NCI-H146 (cell line): ENCODE measurements at regions not wholly inside any gene's neighbourhood (a gene's known extent, or its start where the extent isn't known, plus 50 kb on each side); places are given as distances from the start of the nearest gene placed in this dataset.

Source experiments
- DNase-seq: peaks from one replicate; lab custom pipeline; 2025; lab: John Stamatoyannopoulos, UW

GRCh38 chr6:133184798-133185372 is 56.3 kb upstream of the EYA4 start:
- peak; percentile 29 for DNase-seq

- no peak for DNase-seq
Measured at GRCh38 chr6:133185731-133186130, 55.4 kb upstream of the EYA4 start.

- DNase-seq: no peak
Measured at GRCh38 chr6:133187114-133187513, 54.0 kb upstream of the EYA4 start.

GRCh38 chr6:133187657-133188453 is 53.3 kb upstream of the EYA4 start:
- DNase-seq: no peak

GRCh38 chr6:133190912-133191311 is 50.2 kb upstream of the EYA4 start:
- no peak for DNase-seq

- DNase-seq: peak; percentile 63
Measured at GRCh38 chr6:133191323-133191722, 49.8 kb upstream of the EYA4 start.
